Gastroesophageal sphincter (tissue), 4 donors: ENCODE measurements at regions not wholly inside any gene's neighbourhood (a gene's known extent, or its start where the extent isn't known, plus 50 kb on each side); places are given as distances from the start of the nearest gene placed in this dataset.

Experiments
- ATAC-seq: fragments of 150-250 bp; one replicate; pipeline ENCODE4 v1.9.1; 2016; ENCODE audit warnings: mild to moderate bottlenecking, moderate library complexity
- H3K27ac ChIP-seq, 4 donors: fragments of 200-600 bp; sonication (generic) in 3 of 4; 1 replicate in 3 of 4; 2 replicates in 1 of 4; pipeline ENCODE4 v1.5.1; 2016 to 2019
- H3K27me3 ChIP-seq: fragments of 200-600 bp; sonication (generic); one replicate; pipeline ENCODE4 v1.5.1; 2019
- H3K36me3 ChIP-seq, 2 donors: fragments of 200-600 bp; sonication (generic); one replicate each; pipeline ENCODE4 v1.5.1; 2019; ENCODE audit warnings: control low read depth in 1 of 2
- H3K4me1 ChIP-seq, 3 donors: fragments of 200-600 bp; sonication (generic); 1 replicate in 2 of 3; 2 replicates in 1 of 3; pipeline ENCODE4 v1.5.1; 2016 to 2019; ENCODE audit warnings: control low read depth in 2 of 3
- H3K4me3 ChIP-seq, 2 donors: fragments of 200-600 bp; sonication (generic); one replicate each; pipeline ENCODE4 v1.5.1; 2019; ENCODE audit warnings: mild to moderate bottlenecking in 1 of 2, moderate library complexity in 1 of 2
- H3K9me3 ChIP-seq, 3 donors: fragments of 200-600 bp; sonication (generic); one replicate each; pipeline ENCODE4 v1.5.1; 2017 to 2019; ENCODE audit warnings: control low read depth in 2 of 3
- CTCF ChIP-seq, 4 experiments: fragments of 200-600 bp in 2 of 4; fragments of 450-650 bp in 2 of 4; sonication (generic) in 1 of 4; IDR thresholded peaks; one replicate each; pipeline ENCODE4 v1.5.1; 2017 to 2019; ENCODE audit warnings: antibody characterized with exemption in 4 of 4, mild to moderate bottlenecking in 2 of 4, moderate library complexity in 2 of 4
- EP300 ChIP-seq: sonication (generic); formaldehyde crosslinking; IDR thresholded peaks from one replicate; pipeline ENCODE4 v1.6.1; 2017; ENCODE audit warnings: antibody characterized with exemption, mild to moderate bottlenecking
- POLR2A ChIP-seq, 2 donors: fragments of 450-650 bp; IDR thresholded peaks; one replicate each; pipeline ENCODE4 v1.6.1; 2017; ENCODE audit warnings: antibody characterized with exemption in 2 of 2, mild to moderate bottlenecking in 2 of 2, moderate library complexity in 1 of 2
- POLR2AphosphoS5 ChIP-seq: sonication (generic); formaldehyde crosslinking; IDR thresholded peaks from one replicate; pipeline ENCODE4 v1.6.1; 2017; ENCODE audit warnings: antibody characterized with exemption
- WGBS, 2 donors: methylation state at CpG; one replicate each; pipeline ENCODE4 v1.1.5; 2018; ENCODE audit warnings: low coverage in 1 of 2; 5-methylcytosine and 5-hydroxymethylcytosine counted together

DNA sequence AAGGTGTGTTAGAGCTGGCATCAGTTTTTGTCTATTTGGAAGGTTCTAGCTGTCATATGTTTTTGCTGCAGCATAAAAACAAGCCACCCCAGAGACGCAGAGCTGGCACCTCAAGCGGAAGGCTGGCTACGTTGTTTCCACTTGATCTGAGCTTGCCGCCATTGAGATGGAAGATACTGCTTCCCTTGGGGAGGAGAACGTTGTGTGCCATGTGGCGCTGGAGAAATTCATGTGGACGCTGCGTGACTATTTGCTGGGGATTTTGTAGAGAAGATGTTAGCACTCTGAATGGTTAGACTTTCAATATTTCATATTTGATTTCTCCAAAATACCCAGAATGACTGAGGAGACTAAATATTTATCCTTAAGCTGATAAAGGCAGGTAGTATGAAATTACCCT is 216.2 kb upstream of the ST6GAL2 start:
- Histone ChIP-seq H3K36me3 (no peaks in the 10 kb centered on the region), H3K4me3 (no peak overlapping the region), H3K9me3 (peaks cover 0 to 10% (median 0%) of the 10 kb centered on the region in 3 donors), H3K27me3 (no peaks in the 10 kb centered on the region), H3K4me1 (no peaks in the 10 kb centered on the region), H3K27ac (no peak overlapping the region)
- TF ChIP-seq POLR2AphosphoS5, result no peak
- no peak for TF ChIP-seq CTCF (IDR thresholded peaks at IDR 0.05)
- no peak for TF ChIP-seq POLR2A (IDR thresholded peaks at IDR 0.05)
- TF ChIP-seq EP300, result no peak
- ATAC-seq, result no peak
- 90 to 100% methylated on average over 4 to 8 of the region's 8 CpGs for WGBS, 2 donors

- Histone ChIP-seq H3K4me1 (no peaks in the 10 kb centered on the region), H3K4me3 (no peak overlapping the region), H3K27ac (no peak overlapping the region), H3K36me3 (no peaks in the 10 kb centered on the region), H3K9me3 (peaks cover 0 to 14% (median 0%) of the 10 kb centered on the region in 3 donors), H3K27me3 (no peaks in the 10 kb centered on the region)
- ATAC-seq, result no peak
- 66 to 67% methylated on average over 1 to 2 of the region's 2 CpGs for WGBS, 2 donors
- no peak for TF ChIP-seq POLR2A (IDR thresholded peaks at IDR 0.05)
- no peak for TF ChIP-seq EP300
- no peak for TF ChIP-seq POLR2AphosphoS5
- TF ChIP-seq CTCF (IDR thresholded peaks at IDR 0.05), result no peak
These were observed 221.4 kb upstream of the ST6GAL2 start for GRCh38 chr2:107107351-107107750.

- Histone ChIP-seq H3K4me3 (no peak overlapping the region), H3K9me3 (peaks cover 0 to 14% (median 0%) of the 10 kb centered on the region in 3 donors), H3K27me3 (no peaks in the 10 kb centered on the region), H3K36me3 (no peaks in the 10 kb centered on the region), H3K27ac (no peak overlapping the region), H3K4me1 (no peaks in the 10 kb centered on the region)
- no peak for ATAC-seq
- 83 to 94% methylated on average over 1 to 2 of the region's 2 CpGs for WGBS, 2 donors
- no peak for TF ChIP-seq CTCF (IDR thresholded peaks at IDR 0.05)
These were observed 222.6 kb upstream of the ST6GAL2 start for GRCh38 chr2:107108556-107108955.

- Histone ChIP-seq H3K4me3 (no peak overlapping the region), H3K9me3 (peaks cover 0 to 5% (median 0%) of the 10 kb centered on the region in 3 donors), H3K4me1 (no peaks in the 10 kb centered on the region), H3K27ac (no peak overlapping the region), H3K27me3 (no peaks in the 10 kb centered on the region), H3K36me3 (no peaks in the 10 kb centered on the region)
- no peak for TF ChIP-seq POLR2A (IDR thresholded peaks at IDR 0.05)
- no peak for TF ChIP-seq CTCF (IDR thresholded peaks at IDR 0.05)
- TF ChIP-seq POLR2AphosphoS5, result no peak
- no peak for TF ChIP-seq EP300
- no peak for ATAC-seq
- WGBS, 2 donors, result 86 to 91% methylated on average over 1 of the region's 1 CpG
These were observed 225.7 kb upstream of the ST6GAL2 start for GRCh38 chr2:107111623-107112022.

- Histone ChIP-seq H3K36me3 (no peaks in the 10 kb centered on the region), H3K4me3 (no peak overlapping the region), H3K4me1 (no peaks in the 10 kb centered on the region), H3K27ac (no peak overlapping the region), H3K9me3 (peaks cover 0 to 5% (median 0%) of the 10 kb centered on the region in 3 donors), H3K27me3 (no peaks in the 10 kb centered on the region)
- ATAC-seq, result no peak
- no peak for TF ChIP-seq POLR2AphosphoS5
- no peak for TF ChIP-seq CTCF (IDR thresholded peaks at IDR 0.05)
- TF ChIP-seq EP300, result no peak
- TF ChIP-seq POLR2A (IDR thresholded peaks at IDR 0.05), result no peak
These were observed 226.6 kb upstream of the ST6GAL2 start for GRCh38 chr2:107112561-107112960.
